C4-2B (cell line): ENCODE measurements at regions not wholly inside any gene's neighbourhood (a gene's known extent, or its start where the extent isn't known, plus 50 kb on each side); places are given as distances from the start of the nearest gene placed in this dataset.

Experiments used
- H3K27ac ChIP-seq: fragments of 450-650 bp; 2 replicates; pipeline ENCODE4 v1.5.1; 2017
- CTCF ChIP-seq: fragments of 450-650 bp; conservative IDR thresholded peaks from 2 replicates; pipeline ENCODE4 v1.5.1; 2017; ENCODE audit warnings: mild to moderate bottlenecking
- ZFX ChIP-seq: fragments of 450-650 bp; IDR thresholded peaks from 2 replicates; pipeline ENCODE4 v1.6.1; 2017

GRCh38 chr10:3648170-3648569, 136.8 kb downstream of the KLF6 start:
- no peak for TF ChIP-seq CTCF
- TF ChIP-seq ZFX = no peak
- no peak overlapping the region for H3K27ac ChIP-seq

- no peak for TF ChIP-seq CTCF
- TF ChIP-seq ZFX = no peak
- H3K27ac ChIP-seq = no peak overlapping the region
Observed at GRCh38 chr10:3647074-3647473, 137.9 kb downstream of the KLF6 start.

- TF ChIP-seq ZFX (no peak), CTCF (no peak)
- H3K27ac ChIP-seq = no peak overlapping the region
Observed at GRCh38 chr10:3645406-3645805, 139.6 kb downstream of the KLF6 start.

- TF ChIP-seq CTCF (no peak), ZFX (no peak)
- no peak overlapping the region for H3K27ac ChIP-seq
Observed at GRCh38 chr10:3640816-3641215, 144.2 kb downstream of the KLF6 start.

GRCh38 chr10:3639546-3639945, 145.5 kb downstream of the KLF6 start:
- no peak for TF ChIP-seq CTCF
- TF ChIP-seq ZFX = no peak
- no peak overlapping the region for H3K27ac ChIP-seq

GRCh38 chr10:3636356-3637181, 148.4 kb downstream of the KLF6 start:
- TF ChIP-seq ZFX (no peak), CTCF (no peak)
- no peak overlapping the region for H3K27ac ChIP-seq

GRCh38 chr10:3635697-3636096, 149.3 kb downstream of the KLF6 start:
- no peak overlapping the region for H3K27ac ChIP-seq
- TF ChIP-seq CTCF = no peak
- TF ChIP-seq ZFX = no peak
